ENCODE measurements at regions not wholly inside any gene's neighbourhood (a gene's known extent, or its start where the extent isn't known, plus 50 kb on each side); places are given as distances from the start of the nearest gene placed in this dataset.

- no peaks in the 10 kb centered on the region for H3K27me3 ChIP-seq
- ATAC-seq (no peak), DNase-seq (no peak)
- TF ChIP-seq CTCF (IDR thresholded peaks at IDR 0.05): no peak
- no peak for TF ChIP-seq POLR2A (IDR thresholded peaks at IDR 0.05)
- H3K9me3 ChIP-seq: no peaks in the 10 kb centered on the region
- H3K4me1 ChIP-seq: no peaks in the 10 kb centered on the region
- intact Hi-C loops (cut with DNase I): no loop called here
- H3K4me3 ChIP-seq: no peak overlapping the region
- H3K36me3 ChIP-seq (replicated peaks in 1 of 2; ENCODE audit: insufficient read depth in 1 of 2, low read depth in 2 of 2): no peaks in the 10 kb centered on the region
- H3K27ac ChIP-seq: no peak overlapping the region
- 90 to 91% methylated on average over 10 of the region's 10 CpGs for WGBS, 2 donors
These were observed 83.2 kb downstream of the DLL1 start for GRCh38 chr6:170207586-170208181.

GRCh38 chr6:170206851-170207431 is 83.9 kb downstream of the DLL1 start:
- Histone ChIP-seq H3K27ac (no peak overlapping the region), H3K27me3 (no peaks in the 10 kb centered on the region), H3K36me3 (replicated peaks in 1 of 2; ENCODE audit: insufficient read depth in 1 of 2, low read depth in 2 of 2) (no peaks in the 10 kb centered on the region), H3K4me3 (no peak overlapping the region), H3K4me1 (no peaks in the 10 kb centered on the region), H3K9me3 (no peaks in the 10 kb centered on the region)
- no peak for ATAC-seq
- intact Hi-C loops (cut with DNase I): no loop called here
- TF ChIP-seq CTCF (IDR thresholded peaks at IDR 0.05) (no peak), POLR2A (IDR thresholded peaks at IDR 0.05) (no peak)
- WGBS, 2 donors: 88 to 92% methylated on average over 2 to 10 of the region's 10 CpGs
- DNase-seq: peak in 1 of 4 donors; percentile 1

- no peak for DNase-seq
- WGBS, 2 donors: 74 to 90% methylated on average over 4 of the region's 4 CpGs
- no peaks in the 10 kb centered on the region for H3K36me3 ChIP-seq (replicated peaks in 1 of 2; ENCODE audit: insufficient read depth in 1 of 2, low read depth in 2 of 2)
- no peaks in the 10 kb centered on the region for H3K9me3 ChIP-seq
- no peaks in the 10 kb centered on the region for H3K27me3 ChIP-seq
- intact Hi-C loops (cut with DNase I): no loop called here
- H3K4me1 ChIP-seq: no peaks in the 10 kb centered on the region
- no peak overlapping the region for H3K27ac ChIP-seq
- TF ChIP-seq CTCF (IDR thresholded peaks at IDR 0.05) (no peak), POLR2A (IDR thresholded peaks at IDR 0.05) (no peak)
- no peak overlapping the region for H3K4me3 ChIP-seq
- ATAC-seq: no peak
These were observed 84.6 kb downstream of the DLL1 start for GRCh38 chr6:170206317-170206621.

- no peak overlapping the region for H3K4me3 ChIP-seq
These were observed 85.2 kb downstream of the DLL1 start for GRCh38 chr6:170205534-170206316.

More at GRCh38 chr6:170205534-170206316, 85.2 kb downstream of the DLL1 start:
- H3K27me3 ChIP-seq: no peaks in the 10 kb centered on the region
- DNase-seq (peak in 1 of 4 donors; percentile 0), ATAC-seq (no peak)
- H3K9me3 ChIP-seq: no peaks in the 10 kb centered on the region
- intact Hi-C loops (cut with DNase I): no loop called here
- no peak for TF ChIP-seq POLR2A (IDR thresholded peaks at IDR 0.05)
- no peak for TF ChIP-seq CTCF (IDR thresholded peaks at IDR 0.05)
- 78 to 86% methylated on average over 14 of the region's 14 CpGs for WGBS, 2 donors
- no peak overlapping the region for H3K27ac ChIP-seq
- no peaks in the 10 kb centered on the region for H3K4me1 ChIP-seq
- H3K36me3 ChIP-seq (replicated peaks in 1 of 2; ENCODE audit: insufficient read depth in 1 of 2, low read depth in 2 of 2): no peaks in the 10 kb centered on the region

All from body of pancreas (tissue), 4 donors.